ENCODE measurements at regions not wholly inside any gene's neighbourhood (a gene's known extent, or its start where the extent isn't known, plus 50 kb on each side); places are given as distances from the start of the nearest gene placed in this dataset.

DNA sequence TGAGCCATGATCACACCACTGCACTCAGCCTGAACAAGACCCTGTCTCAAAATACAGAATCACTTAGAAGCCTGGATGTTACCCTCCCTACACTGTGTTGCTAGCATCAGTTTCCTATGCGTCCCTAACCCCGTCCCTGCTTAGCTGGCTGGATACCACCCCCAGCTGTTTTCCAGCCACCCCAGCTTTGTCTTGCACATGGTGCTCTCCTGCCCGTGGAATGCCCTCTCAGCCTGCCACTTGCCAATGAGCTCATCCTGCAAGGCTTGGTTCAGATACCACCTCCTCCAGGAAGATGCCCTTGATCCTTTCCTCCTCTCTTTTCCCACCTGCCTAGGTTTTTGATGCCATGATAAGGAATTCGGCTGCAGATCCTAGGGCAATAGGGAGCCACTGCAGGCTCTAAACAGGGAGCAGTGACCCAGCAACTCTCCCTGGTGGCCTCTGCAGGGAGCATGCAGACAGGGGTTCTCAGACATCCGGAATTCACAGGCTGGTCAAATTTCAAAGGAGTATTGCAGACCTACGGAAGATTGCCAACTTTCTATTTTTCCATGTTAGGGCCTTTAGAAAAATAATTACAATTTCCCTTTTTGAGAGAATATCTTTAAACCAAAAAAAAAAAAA, 52.7 kb upstream of the WNT7B start:
- ATAC-seq (ENCODE audit: low FRiP score in 2 of 2) (no peak), DNase-seq (peak in 1 of 2 donors; percentile 7)
- TF ChIP-seq POLR2AphosphoS5 (IDR thresholded peaks at IDR 0.05), result no peak
- TF ChIP-seq, protein P1, sequence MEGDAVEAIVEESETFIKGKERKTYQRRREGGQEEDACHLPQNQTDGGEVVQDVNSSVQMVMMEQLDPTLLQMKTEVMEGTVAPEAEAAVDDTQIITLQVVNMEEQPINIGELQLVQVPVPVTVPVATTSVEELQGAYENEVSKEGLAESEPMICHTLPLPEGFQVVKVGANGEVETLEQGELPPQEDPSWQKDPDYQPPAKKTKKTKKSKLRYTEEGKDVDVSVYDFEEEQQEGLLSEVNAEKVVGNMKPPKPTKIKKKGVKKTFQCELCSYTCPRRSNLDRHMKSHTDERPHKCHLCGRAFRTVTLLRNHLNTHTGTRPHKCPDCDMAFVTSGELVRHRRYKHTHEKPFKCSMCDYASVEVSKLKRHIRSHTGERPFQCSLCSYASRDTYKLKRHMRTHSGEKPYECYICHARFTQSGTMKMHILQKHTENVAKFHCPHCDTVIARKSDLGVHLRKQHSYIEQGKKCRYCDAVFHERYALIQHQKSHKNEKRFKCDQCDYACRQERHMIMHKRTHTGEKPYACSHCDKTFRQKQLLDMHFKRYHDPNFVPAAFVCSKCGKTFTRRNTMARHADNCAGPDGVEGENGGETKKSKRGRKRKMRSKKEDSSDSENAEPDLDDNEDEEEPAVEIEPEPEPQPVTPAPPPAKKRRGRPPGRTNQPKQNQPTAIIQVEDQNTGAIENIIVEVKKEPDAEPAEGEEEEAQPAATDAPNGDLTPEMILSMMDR (IDR thresholded peaks at IDR 0.05), result no peak
- no peak for TF ChIP-seq POLR2A (IDR thresholded peaks at IDR 0.05)
- TF ChIP-seq EP300 (IDR thresholded peaks at IDR 0.05), result no peak
- 89 to 90% methylated on average over 6 of the region's 6 CpGs for WGBS, 2 donors
- no peaks in the 10 kb centered on the region for H3K27me3 ChIP-seq
- H3K36me3 ChIP-seq, result no peaks in the 10 kb centered on the region
- H3K9me3 ChIP-seq, result no peaks in the 10 kb centered on the region
- H3K27ac ChIP-seq, result no peak overlapping the region
- peaks cover 7 to 14% (median 11%) of the 10 kb centered on the region in 4 donors for H3K4me1 ChIP-seq
- H3K4me3 ChIP-seq, result no peak overlapping the region

DNA sequence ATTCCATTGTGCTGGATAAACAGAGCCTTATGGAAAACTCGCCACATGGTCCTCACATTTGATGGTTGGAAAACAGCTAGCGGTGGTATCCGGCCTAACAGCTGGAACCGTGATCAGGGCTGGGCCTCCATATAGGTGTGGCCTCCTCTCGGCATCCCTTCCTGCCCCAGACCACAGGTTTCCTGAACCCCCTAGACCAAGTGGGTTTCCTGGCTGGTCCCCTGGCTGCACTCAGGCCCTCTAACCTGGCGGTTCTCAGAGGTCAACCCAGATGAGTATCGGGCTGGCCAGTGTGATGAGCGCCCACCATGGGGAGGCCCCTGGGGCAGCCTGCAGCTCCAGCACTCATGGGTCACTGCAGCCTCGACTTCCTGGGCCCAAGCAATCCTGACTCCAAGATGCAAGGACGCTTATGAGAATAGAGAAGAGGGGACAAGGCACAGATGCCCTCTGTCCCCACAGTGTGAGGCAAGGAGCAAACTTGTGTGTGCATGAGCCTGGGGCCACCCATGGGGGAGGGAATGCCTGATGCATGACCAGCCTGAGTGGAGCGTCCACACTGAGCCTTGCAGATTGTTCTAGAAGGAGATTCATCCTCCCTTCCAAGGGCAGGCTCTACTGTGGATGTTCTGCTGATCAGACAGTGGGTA, 53.4 kb upstream of the WNT7B start:
- 78 to 83% methylated on average over 10 to 11 of the region's 11 CpGs for WGBS, 2 donors
- H3K27me3 ChIP-seq, result no peaks in the 10 kb centered on the region
- no peaks in the 10 kb centered on the region for H3K9me3 ChIP-seq
- no peak overlapping the region for H3K27ac ChIP-seq
- H3K36me3 ChIP-seq, result no peaks in the 10 kb centered on the region
- peaks cover 11 to 19% (median 17%) of the 10 kb centered on the region in 4 donors for H3K4me1 ChIP-seq
- H3K4me3 ChIP-seq, result no peak overlapping the region
- TF ChIP-seq EP300 (IDR thresholded peaks at IDR 0.05), result no peak
- TF ChIP-seq POLR2A (IDR thresholded peaks at IDR 0.05), result no peak
- TF ChIP-seq POLR2AphosphoS5 (IDR thresholded peaks at IDR 0.05), result no peak
- TF ChIP-seq, protein P1 (IDR thresholded peaks at IDR 0.05), result no peak
- DNase-seq (peak in 1 of 2 donors; percentile 15), ATAC-seq (ENCODE audit: low FRiP score in 2 of 2) (no peak)

DNA sequence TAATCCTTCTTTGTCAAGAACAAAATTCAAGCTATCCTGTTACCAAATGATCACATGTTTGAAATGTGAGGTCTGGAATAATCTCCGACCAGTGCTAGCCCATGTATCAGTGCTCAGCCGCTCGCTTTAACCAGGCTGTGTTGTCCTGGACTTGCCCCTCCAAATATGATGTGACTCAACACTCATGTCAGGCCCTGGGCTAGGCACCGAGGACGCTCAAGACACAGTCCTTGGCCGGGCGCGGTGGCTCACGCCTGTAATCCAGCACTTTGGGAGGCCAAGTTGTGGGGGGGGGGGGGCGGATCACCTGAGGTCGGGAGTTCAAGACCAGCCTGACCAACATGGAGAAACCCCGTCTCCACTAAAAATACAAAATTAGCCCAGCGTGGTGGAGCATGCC, 54.1 kb upstream of the WNT7B start:
- no peaks in the 10 kb centered on the region for H3K9me3 ChIP-seq
- TF ChIP-seq EP300 (IDR thresholded peaks at IDR 0.05) (no peak), POLR2A (IDR thresholded peaks at IDR 0.05) (no peak), POLR2AphosphoS5 (IDR thresholded peaks at IDR 0.05) (no peak)
- TF ChIP-seq, protein P1 (IDR thresholded peaks at IDR 0.05), result no peak
- 91% methylated on average over 5 to 12 of the region's 13 CpGs for WGBS, 2 donors
- peak in 1 of 2 donors; percentile 14 for DNase-seq
- H3K36me3 ChIP-seq, result no peaks in the 10 kb centered on the region
- H3K4me1 ChIP-seq, result peaks cover 11 to 20% (median 18%) of the 10 kb centered on the region in 4 donors
- H3K27ac ChIP-seq, result no peak overlapping the region
- H3K4me3 ChIP-seq, result no peak overlapping the region
- no peak for ATAC-seq (ENCODE audit: low FRiP score in 2 of 2)
- H3K27me3 ChIP-seq, result no peaks in the 10 kb centered on the region

DNA sequence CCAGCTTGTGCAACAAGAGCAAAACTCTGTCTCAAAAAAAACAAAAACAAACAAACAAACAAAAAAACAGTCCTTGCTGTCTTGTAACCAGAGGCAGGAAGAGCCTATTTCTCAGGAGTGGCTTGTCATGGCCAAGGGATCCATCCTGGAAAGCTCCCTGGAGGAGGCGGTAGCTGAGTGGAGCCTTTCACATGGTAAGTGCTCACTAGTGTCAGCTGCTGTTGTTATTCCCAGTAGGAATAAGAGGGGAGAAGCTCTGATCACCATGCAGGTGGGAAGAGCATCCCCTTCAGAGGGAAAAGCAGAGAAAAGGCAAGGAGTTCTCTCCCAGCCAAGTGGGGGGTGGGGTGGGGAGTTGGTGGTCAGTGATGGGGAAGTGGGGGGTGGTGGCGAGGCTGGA, 54.6 kb upstream of the WNT7B start:
- DNase-seq (no peak), ATAC-seq (ENCODE audit: low FRiP score in 2 of 2) (no peak)
- Histone ChIP-seq H3K27me3 (no peaks in the 10 kb centered on the region), H3K27ac (no peak overlapping the region), H3K4me1 (peaks cover 13 to 23% (median 19%) of the 10 kb centered on the region in 4 donors), H3K4me3 (no peak overlapping the region), H3K36me3 (no peaks in the 10 kb centered on the region), H3K9me3 (no peaks in the 10 kb centered on the region)
- WGBS, 2 donors, result 83% methylated on average over 2 of the region's 2 CpGs
- TF ChIP-seq EP300 (IDR thresholded peaks at IDR 0.05), result no peak
- TF ChIP-seq POLR2AphosphoS5 (IDR thresholded peaks at IDR 0.05), result no peak
- TF ChIP-seq, protein P1 (IDR thresholded peaks at IDR 0.05), result no peak
- TF ChIP-seq POLR2A (IDR thresholded peaks at IDR 0.05), result no peak

Data from upper lobe of left lung (tissue), 6 donors.